HCT116 (cell line): ENCODE measurements at regions not wholly inside any gene's neighbourhood (a gene's known extent, or its start where the extent isn't known, plus 50 kb on each side); places are given as distances from the start of the nearest gene placed in this dataset.

Experiments
- EZH2 ChIP-seq: fragments of 200-600 bp; sonication (generic); IDR thresholded peaks from 2 replicates; pipeline ENCODE4 v1.6.1; 2017; ENCODE audit warnings: antibody characterized with exemption, mixed run types
- JUND ChIP-seq: IDR thresholded peaks from 2 replicates; pipeline ENCODE4 v1.6.1; 2012
- POLR2A ChIP-seq: IDR thresholded peaks from 2 replicates; pipeline ENCODE4 v1.7.0; 2011; ENCODE audit warnings: borderline replicate concordance; ENCODE audit not compliant: insufficient read depth, insufficient read length; ENCODE audit errors: extremely low read depth
- SP1 ChIP-seq: IDR thresholded peaks from 2 replicates; pipeline ENCODE4 v1.6.1; 2012; ENCODE audit warnings: low read depth
- SRF ChIP-seq: IDR thresholded peaks from 2 replicates; pipeline ENCODE4 v1.6.1; 2012; ENCODE audit warnings: low read depth
- TF ChIP-seq, protein P1 (sequence below), 3 experiments: fragments of 200-600 bp in 1 of 3; sonication (generic) in 1 of 3; IDR thresholded peaks in 2 of 3; conservative IDR thresholded peaks in 1 of 3; 2 replicates each; pipeline ENCODE4 v1.5.1; 2012 to 2017; ENCODE audit warnings: low read depth in 2 of 3, low read length in 2 of 3, antibody characterized with exemption in 1 of 3, borderline replicate concordance in 1 of 3, control low read depth in 1 of 3, mild to moderate bottlenecking in 1 of 3, mixed read lengths in 1 of 3, mixed run types in 1 of 3, moderate library complexity in 1 of 3; ENCODE audit not compliant: insufficient read depth in 1 of 3
- TF ChIP-seq, protein P2 (sequence below): IDR thresholded peaks from 2 replicates; pipeline ENCODE4 v1.6.1; 2012; ENCODE audit warnings: low read depth

DNA sequence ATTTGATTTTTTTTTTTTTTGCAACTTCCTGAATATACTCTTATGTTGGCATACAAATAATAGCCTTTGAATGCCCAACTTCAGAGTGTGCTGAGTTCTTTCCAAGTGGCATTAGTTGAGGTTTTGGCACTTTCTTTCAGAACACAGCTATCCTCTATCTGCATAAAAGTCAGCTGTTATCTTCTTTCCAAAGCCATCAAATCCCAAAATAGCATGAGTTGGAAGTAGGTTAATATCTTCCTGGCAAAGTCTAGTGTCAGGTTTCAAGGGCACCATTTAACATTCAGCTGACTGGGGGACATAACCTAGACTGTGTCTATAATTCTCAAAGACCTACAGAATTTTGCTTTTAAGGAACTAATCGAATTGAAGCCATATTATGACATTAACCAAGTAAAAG is 223.9 kb downstream of the PLPP3 start:
- TF ChIP-seq, protein P1, sequence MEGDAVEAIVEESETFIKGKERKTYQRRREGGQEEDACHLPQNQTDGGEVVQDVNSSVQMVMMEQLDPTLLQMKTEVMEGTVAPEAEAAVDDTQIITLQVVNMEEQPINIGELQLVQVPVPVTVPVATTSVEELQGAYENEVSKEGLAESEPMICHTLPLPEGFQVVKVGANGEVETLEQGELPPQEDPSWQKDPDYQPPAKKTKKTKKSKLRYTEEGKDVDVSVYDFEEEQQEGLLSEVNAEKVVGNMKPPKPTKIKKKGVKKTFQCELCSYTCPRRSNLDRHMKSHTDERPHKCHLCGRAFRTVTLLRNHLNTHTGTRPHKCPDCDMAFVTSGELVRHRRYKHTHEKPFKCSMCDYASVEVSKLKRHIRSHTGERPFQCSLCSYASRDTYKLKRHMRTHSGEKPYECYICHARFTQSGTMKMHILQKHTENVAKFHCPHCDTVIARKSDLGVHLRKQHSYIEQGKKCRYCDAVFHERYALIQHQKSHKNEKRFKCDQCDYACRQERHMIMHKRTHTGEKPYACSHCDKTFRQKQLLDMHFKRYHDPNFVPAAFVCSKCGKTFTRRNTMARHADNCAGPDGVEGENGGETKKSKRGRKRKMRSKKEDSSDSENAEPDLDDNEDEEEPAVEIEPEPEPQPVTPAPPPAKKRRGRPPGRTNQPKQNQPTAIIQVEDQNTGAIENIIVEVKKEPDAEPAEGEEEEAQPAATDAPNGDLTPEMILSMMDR (IDR thresholded peaks at IDR 0.05 in 2 of 3, conservative IDR thresholded peaks at IDR 0.05 in 1 of 3; ENCODE audit: borderline replicate concordance in 1 of 3, insufficient read depth in 1 of 3, low read depth in 2 of 3, low read length in 2 of 3) = no peak
- TF ChIP-seq POLR2A (no peak), JUND (no peak), SRF (no peak), SP1 (no peak), EZH2 (no peak)
- TF ChIP-seq, protein P2, sequence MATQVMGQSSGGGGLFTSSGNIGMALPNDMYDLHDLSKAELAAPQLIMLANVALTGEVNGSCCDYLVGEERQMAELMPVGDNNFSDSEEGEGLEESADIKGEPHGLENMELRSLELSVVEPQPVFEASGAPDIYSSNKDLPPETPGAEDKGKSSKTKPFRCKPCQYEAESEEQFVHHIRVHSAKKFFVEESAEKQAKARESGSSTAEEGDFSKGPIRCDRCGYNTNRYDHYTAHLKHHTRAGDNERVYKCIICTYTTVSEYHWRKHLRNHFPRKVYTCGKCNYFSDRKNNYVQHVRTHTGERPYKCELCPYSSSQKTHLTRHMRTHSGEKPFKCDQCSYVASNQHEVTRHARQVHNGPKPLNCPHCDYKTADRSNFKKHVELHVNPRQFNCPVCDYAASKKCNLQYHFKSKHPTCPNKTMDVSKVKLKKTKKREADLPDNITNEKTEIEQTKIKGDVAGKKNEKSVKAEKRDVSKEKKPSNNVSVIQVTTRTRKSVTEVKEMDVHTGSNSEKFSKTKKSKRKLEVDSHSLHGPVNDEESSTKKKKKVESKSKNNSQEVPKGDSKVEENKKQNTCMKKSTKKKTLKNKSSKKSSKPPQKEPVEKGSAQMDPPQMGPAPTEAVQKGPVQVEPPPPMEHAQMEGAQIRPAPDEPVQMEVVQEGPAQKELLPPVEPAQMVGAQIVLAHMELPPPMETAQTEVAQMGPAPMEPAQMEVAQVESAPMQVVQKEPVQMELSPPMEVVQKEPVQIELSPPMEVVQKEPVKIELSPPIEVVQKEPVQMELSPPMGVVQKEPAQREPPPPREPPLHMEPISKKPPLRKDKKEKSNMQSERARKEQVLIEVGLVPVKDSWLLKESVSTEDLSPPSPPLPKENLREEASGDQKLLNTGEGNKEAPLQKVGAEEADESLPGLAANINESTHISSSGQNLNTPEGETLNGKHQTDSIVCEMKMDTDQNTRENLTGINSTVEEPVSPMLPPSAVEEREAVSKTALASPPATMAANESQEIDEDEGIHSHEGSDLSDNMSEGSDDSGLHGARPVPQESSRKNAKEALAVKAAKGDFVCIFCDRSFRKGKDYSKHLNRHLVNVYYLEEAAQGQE = no peak
